Neural progenitor cell (in vitro differentiated cells): ENCODE measurements at regions not wholly inside any gene's neighbourhood (a gene's known extent, or its start where the extent isn't known, plus 50 kb on each side); places are given as distances from the start of the nearest gene placed in this dataset.

ENCODE experiments used
- EZH2 ChIP-seq: fragments of 200-600 bp; sonication (generic); IDR thresholded peaks from 2 replicates; pipeline ENCODE4 v1.6.1; 2017; ENCODE audit warnings: antibody characterized with exemption, mild to moderate bottlenecking, moderate library complexity
- TF ChIP-seq, protein P1 (sequence below): fragments of 200-600 bp; sonication (generic); IDR thresholded peaks from 2 replicates; pipeline ENCODE4 v1.5.1; 2017; ENCODE audit warnings: antibody characterized with exemption, mild to moderate bottlenecking

DNA sequence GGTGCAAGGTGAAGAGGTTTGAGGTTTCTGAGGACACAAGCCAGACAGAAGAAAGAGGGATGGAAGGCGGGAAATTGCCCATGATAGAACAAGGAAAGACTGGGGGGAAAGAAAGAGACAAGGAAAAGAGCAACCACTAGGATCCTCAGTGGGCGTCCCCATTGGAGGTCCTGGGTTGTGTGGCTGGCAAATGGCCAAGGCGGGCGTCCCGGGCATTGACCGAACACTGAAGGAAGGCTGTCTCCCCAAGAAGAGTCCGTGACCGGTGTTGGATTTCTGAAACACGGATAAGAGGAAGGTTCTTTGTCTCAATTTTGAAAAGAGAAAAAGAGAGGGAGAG lies 746.6 kb upstream of the ADGRB3 start:
- TF ChIP-seq, protein P1, sequence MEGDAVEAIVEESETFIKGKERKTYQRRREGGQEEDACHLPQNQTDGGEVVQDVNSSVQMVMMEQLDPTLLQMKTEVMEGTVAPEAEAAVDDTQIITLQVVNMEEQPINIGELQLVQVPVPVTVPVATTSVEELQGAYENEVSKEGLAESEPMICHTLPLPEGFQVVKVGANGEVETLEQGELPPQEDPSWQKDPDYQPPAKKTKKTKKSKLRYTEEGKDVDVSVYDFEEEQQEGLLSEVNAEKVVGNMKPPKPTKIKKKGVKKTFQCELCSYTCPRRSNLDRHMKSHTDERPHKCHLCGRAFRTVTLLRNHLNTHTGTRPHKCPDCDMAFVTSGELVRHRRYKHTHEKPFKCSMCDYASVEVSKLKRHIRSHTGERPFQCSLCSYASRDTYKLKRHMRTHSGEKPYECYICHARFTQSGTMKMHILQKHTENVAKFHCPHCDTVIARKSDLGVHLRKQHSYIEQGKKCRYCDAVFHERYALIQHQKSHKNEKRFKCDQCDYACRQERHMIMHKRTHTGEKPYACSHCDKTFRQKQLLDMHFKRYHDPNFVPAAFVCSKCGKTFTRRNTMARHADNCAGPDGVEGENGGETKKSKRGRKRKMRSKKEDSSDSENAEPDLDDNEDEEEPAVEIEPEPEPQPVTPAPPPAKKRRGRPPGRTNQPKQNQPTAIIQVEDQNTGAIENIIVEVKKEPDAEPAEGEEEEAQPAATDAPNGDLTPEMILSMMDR, result no peak
- no peak for TF ChIP-seq EZH2
